MM.1S (cell line): ENCODE measurements at regions not wholly inside any gene's neighbourhood (a gene's known extent, or its start where the extent isn't known, plus 50 kb on each side); places are given as distances from the start of the nearest gene placed in this dataset.
"Not testable (repeated sequence)": the region's sequence is repeated elsewhere in the genome, so short reads cannot be mapped to it uniquely, and the experiment has no call there.

ENCODE experiments used
- DNase-seq: peaks from one replicate; pipeline ENCODE4 v3.0.0-alpha.2; 2015
- H2AFZ ChIP-seq: fragments of 300-600 bp; sonication (generic); 2 replicates; pipeline ENCODE4 v1.6.0; 2016; ENCODE audit warnings: antibody characterized with exemption, low read length
- H3F3A ChIP-seq: fragments of 300-600 bp; sonication (generic); 2 replicates; pipeline ENCODE4 v1.6.1; 2016; ENCODE audit warnings: mild to moderate bottlenecking, antibody characterized with exemption, low read length, moderate library complexity, mixed read lengths; ENCODE audit not compliant: insufficient read depth
- H3K27ac ChIP-seq: fragments of 300-600 bp; sonication (generic); 2 replicates; pipeline ENCODE4 v1.5.1; 2016; ENCODE audit warnings: mild to moderate bottlenecking, low read length
- H3K27me3 ChIP-seq: fragments of 300-600 bp; sonication (generic); replicated peaks from 2 replicates; pipeline ENCODE4 v1.6.0; 2016; ENCODE audit warnings: low read length; ENCODE audit not compliant: insufficient read depth
- H3K36me3 ChIP-seq: fragments of 300-600 bp; sonication (generic); replicated peaks from 2 replicates; pipeline ENCODE4 v1.6.1; 2016; ENCODE audit warnings: mild to moderate bottlenecking, low read length, mixed read lengths; ENCODE audit not compliant: insufficient read depth
- H3K4me1 ChIP-seq: fragments of 300-600 bp; sonication (generic); 2 replicates; pipeline ENCODE4 v1.6.1; 2016; ENCODE audit warnings: low read length, mixed read lengths
- H3K4me2 ChIP-seq: fragments of 300-600 bp; sonication (generic); 2 replicates; pipeline ENCODE4 v1.6.0; 2016; ENCODE audit warnings: low read depth, low read length
- H3K4me3 ChIP-seq: fragments of 300-600 bp; sonication (generic); 2 replicates; pipeline ENCODE4 v1.5.1; 2016; ENCODE audit warnings: low read length, mixed read lengths
- H3K79me2 ChIP-seq: fragments of 300-600 bp; sonication (generic); 2 replicates; pipeline ENCODE4 v1.6.1; 2016; ENCODE audit warnings: mixed run types, low read length, mixed read lengths
- H3K9ac ChIP-seq: fragments of 300-600 bp; sonication (generic); 2 replicates; pipeline ENCODE4 v1.6.1; 2016; ENCODE audit warnings: low read length, mixed read lengths
- H3K9me2 ChIP-seq: fragments of 300-600 bp; sonication (generic); replicated peaks from 2 replicates; pipeline ENCODE4 v1.6.1; 2016; ENCODE audit warnings: mild to moderate bottlenecking, low read length, mixed read lengths; ENCODE audit not compliant: insufficient read depth
- H3K9me3 ChIP-seq: fragments of 300-600 bp; sonication (generic); replicated peaks from 2 replicates; pipeline ENCODE4 v1.6.1; 2016; ENCODE audit warnings: mild to moderate bottlenecking, low read length, mixed read lengths; ENCODE audit not compliant: insufficient read depth
- H4K20me1 ChIP-seq: fragments of 300-600 bp; sonication (generic); 2 replicates; pipeline ENCODE4 v1.6.1; 2016; ENCODE audit warnings: mild to moderate bottlenecking, low read length, moderate library complexity, mixed read lengths; ENCODE audit not compliant: insufficient read depth
- CTCF ChIP-seq: fragments of 300-600 bp; sonication (generic); IDR thresholded peaks from 2 replicates; pipeline ENCODE4 v1.5.1; 2016; ENCODE audit warnings: antibody characterized with exemption, low read length, mixed read lengths
- EZH2 ChIP-seq: fragments of 300-600 bp; sonication (generic); optimal IDR thresholded peaks from 2 replicates; pipeline ENCODE3; 2017; ENCODE audit warnings: low read depth, mild to moderate bottlenecking, antibody characterized with exemption, low read length, mixed read lengths
- EZH2phosphoT487 ChIP-seq: fragments of 300-600 bp; sonication (generic); IDR thresholded peaks from 2 replicates; pipeline ENCODE4 v1.6.1; 2018; ENCODE audit warnings: antibody characterized with exemption, low read length

- no peak overlapping the region for H2AFZ ChIP-seq
- no peak for TF ChIP-seq EZH2
- TF ChIP-seq EZH2phosphoT487: no peak
- H3K9ac ChIP-seq: no peak overlapping the region
- no peak overlapping the region for H3K4me2 ChIP-seq
- no peaks in the 10 kb centered on the region for H4K20me1 ChIP-seq
- H3K4me1 ChIP-seq: no peaks in the 10 kb centered on the region
- H3K4me3 ChIP-seq: no peak overlapping the region
- no peaks in the 10 kb centered on the region for H3K79me2 ChIP-seq
- H3K9me2 ChIP-seq: no peaks in the 10 kb centered on the region
- no peaks in the 10 kb centered on the region for H3K36me3 ChIP-seq
- no peak for DNase-seq
- H3K27ac ChIP-seq: no peak overlapping the region
- no peaks in the 10 kb centered on the region for H3K27me3 ChIP-seq
- H3F3A ChIP-seq: no peaks in the 10 kb centered on the region
- H3K9me3 ChIP-seq: no peaks in the 10 kb centered on the region
Observed at GRCh38 chr7:91504919-91505318, 240.7 kb downstream of the FZD1 start.

- H3K4me3 ChIP-seq, H4K20me1 ChIP-seq, H3K9me2 ChIP-seq, H3K36me3 ChIP-seq, H3K4me2 ChIP-seq, H2AFZ ChIP-seq, DNase-seq, H3K9ac ChIP-seq, H3K27ac ChIP-seq, H3K4me1 ChIP-seq, H3K9me3 ChIP-seq, H3K27me3 ChIP-seq, H3F3A ChIP-seq, H3K79me2 ChIP-seq: not testable (repeated sequence)
Observed at GRCh38 chr7:91506966-91507365, 242.7 kb downstream of the FZD1 start.

GRCh38 chr7:91511861-91512260, 247.6 kb downstream of the FZD1 start:
- not testable (repeated sequence) for H3K27me3 ChIP-seq, H3K4me2 ChIP-seq, H3K4me3 ChIP-seq, H4K20me1 ChIP-seq, H3K27ac ChIP-seq, DNase-seq, H3K36me3 ChIP-seq, H3K9ac ChIP-seq, H3K79me2 ChIP-seq, H3K9me3 ChIP-seq, H3F3A ChIP-seq, H3K9me2 ChIP-seq, H2AFZ ChIP-seq, H3K4me1 ChIP-seq

- TF ChIP-seq CTCF (no peak), EZH2phosphoT487 (no peak), EZH2 (no peak)
- Histone ChIP-seq H3F3A (no peaks in the 10 kb centered on the region), H3K4me3 (no peak overlapping the region), H2AFZ (no peak overlapping the region), H3K9me3 (no peaks in the 10 kb centered on the region), H3K27ac (no peak overlapping the region), H4K20me1 (no peaks in the 10 kb centered on the region), H3K27me3 (no peaks in the 10 kb centered on the region), H3K79me2 (no peaks in the 10 kb centered on the region), H3K4me1 (no peaks in the 10 kb centered on the region), H3K9ac (no peak overlapping the region), H3K9me2 (no peaks in the 10 kb centered on the region), H3K36me3 (no peaks in the 10 kb centered on the region), H3K4me2 (no peak overlapping the region)
- DNase-seq: no peak
Observed at GRCh38 chr7:91512958-91513357, 248.7 kb downstream of the FZD1 start.

GRCh38 chr7:91514591-91514990, 250.4 kb downstream of the FZD1 start:
- H3K9me2 ChIP-seq: no peaks in the 10 kb centered on the region
- no peak overlapping the region for H2AFZ ChIP-seq
- no peaks in the 10 kb centered on the region for H3F3A ChIP-seq
- no peaks in the 10 kb centered on the region for H4K20me1 ChIP-seq
- no peaks in the 10 kb centered on the region for H3K9me3 ChIP-seq
- H3K36me3 ChIP-seq: no peaks in the 10 kb centered on the region
- H3K4me3 ChIP-seq: no peak overlapping the region
- H3K4me1 ChIP-seq: no peaks in the 10 kb centered on the region
- H3K27ac ChIP-seq: no peak overlapping the region
- no peaks in the 10 kb centered on the region for H3K27me3 ChIP-seq
- no peak for DNase-seq
- TF ChIP-seq EZH2 (no peak), CTCF (no peak), EZH2phosphoT487 (no peak)
- no peak overlapping the region for H3K4me2 ChIP-seq
- H3K9ac ChIP-seq: no peak overlapping the region
- no peaks in the 10 kb centered on the region for H3K79me2 ChIP-seq
